Activated T-cell treated with anti-CD3 and anti-CD28 coated beads, Interleukin-2, amount 50 U/mL, for 24 hours (primary cell): ENCODE measurements at regions not wholly inside any gene's neighbourhood (a gene's known extent, or its start where the extent isn't known, plus 50 kb on each side); places are given as distances from the start of the nearest gene placed in this dataset.
"Not testable (repeated sequence)": the region's sequence is repeated elsewhere in the genome, so short reads cannot be mapped to it uniquely, and the experiment has no call there.

Experiments
- DNase-seq: peaks from one replicate; pipeline ENCODE4 v3.0.0-alpha.2; 2020
- H3K27ac Mint-ChIP-seq: 2 replicates; pipeline ENCODE4 v1.8.0; 2020; ENCODE audit warnings: mild to moderate bottlenecking, mixed read lengths
- H3K27me3 Mint-ChIP-seq: 2 replicates; pipeline ENCODE4 v1.8.0; 2020; ENCODE audit warnings: mixed read lengths
- H3K36me3 Mint-ChIP-seq: 2 replicates; pipeline ENCODE4 v1.8.0; 2020; ENCODE audit warnings: low read depth, mixed read lengths
- H3K4me1 Mint-ChIP-seq: 2 replicates; pipeline ENCODE4 v1.8.0; 2020; ENCODE audit warnings: low read depth, mixed read lengths
- H3K4me3 Mint-ChIP-seq: 2 replicates; pipeline ENCODE4 v1.8.0; 2020; ENCODE audit warnings: mild to moderate bottlenecking, moderate library complexity, mixed read lengths
- H3K9me3 Mint-ChIP-seq: 2 replicates; pipeline ENCODE4 v1.8.0; 2020; ENCODE audit warnings: mixed read lengths

DNA sequence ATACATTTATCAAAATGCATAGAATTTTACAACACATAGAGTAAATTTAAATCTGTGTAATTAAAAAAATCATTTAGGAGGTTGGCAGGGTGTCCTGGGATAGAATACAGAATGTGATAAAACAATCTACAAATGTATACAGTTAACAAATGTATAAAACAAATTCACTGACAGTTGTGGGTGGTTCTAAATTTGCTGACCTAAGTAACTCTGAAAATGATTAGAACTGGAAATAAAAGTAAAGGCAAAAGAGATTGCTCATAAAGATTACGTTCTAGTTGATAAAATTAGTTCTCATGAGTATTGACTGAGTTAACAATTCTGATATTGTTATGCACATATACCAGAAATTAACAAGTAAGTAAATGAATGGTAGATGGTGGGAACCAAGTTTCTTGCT, 1827.3 kb upstream of the FLRT2 start:
- peaks cover 24% of the 10 kb centered on the region for H3K9me3 Mint-ChIP-seq
- no peaks in the 10 kb centered on the region for H3K4me1 Mint-ChIP-seq
- no peak overlapping the region for H3K27ac Mint-ChIP-seq
- no peaks in the 10 kb centered on the region for H3K27me3 Mint-ChIP-seq
- no peak for DNase-seq
- no peaks in the 10 kb centered on the region for H3K36me3 Mint-ChIP-seq
- no peak overlapping the region for H3K4me3 Mint-ChIP-seq

DNA sequence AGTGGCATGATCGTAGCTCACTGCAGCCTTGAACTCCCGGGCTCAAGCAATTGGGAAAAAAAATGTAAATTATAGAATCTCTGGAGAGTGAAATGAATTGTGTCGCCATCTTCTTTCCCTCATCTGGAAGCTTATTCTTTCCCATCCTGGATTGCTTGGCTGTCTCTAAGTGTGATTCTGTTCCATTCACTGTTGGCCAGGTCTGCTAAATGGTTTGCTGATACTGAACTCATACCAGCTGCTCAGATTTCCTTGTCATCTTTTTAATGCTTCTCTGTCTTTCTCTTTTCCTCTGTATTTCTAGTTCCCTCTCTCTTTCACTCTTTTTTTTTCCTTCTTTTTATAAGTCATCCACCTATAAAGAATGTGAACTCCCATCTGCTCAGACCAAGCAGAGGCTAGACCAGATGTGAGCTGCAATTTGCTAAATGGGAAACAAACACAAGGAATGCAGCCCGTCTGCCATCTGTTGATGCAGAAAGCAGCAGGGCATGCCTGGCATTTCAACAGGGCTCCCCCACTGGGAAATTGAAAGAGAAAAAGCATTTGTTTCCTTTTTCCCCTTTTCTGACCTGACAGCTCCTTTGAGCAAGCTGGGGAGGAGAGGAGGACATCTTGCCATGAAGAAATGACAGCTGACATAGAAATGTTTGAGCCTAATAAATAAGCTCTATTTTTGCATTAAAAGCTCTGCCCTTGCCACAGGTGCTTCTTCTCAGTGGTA, 1823.6 kb upstream of the FLRT2 start:
- Mint-ChIP-seq H3K4me1 (no peaks in the 10 kb centered on the region), H3K27ac (no peak overlapping the region), H3K36me3 (no peaks in the 10 kb centered on the region), H3K4me3 (no peak overlapping the region), H3K27me3 (no peaks in the 10 kb centered on the region), H3K9me3 (peaks cover 23% of the 10 kb centered on the region)
- DNase-seq: no peak

DNA sequence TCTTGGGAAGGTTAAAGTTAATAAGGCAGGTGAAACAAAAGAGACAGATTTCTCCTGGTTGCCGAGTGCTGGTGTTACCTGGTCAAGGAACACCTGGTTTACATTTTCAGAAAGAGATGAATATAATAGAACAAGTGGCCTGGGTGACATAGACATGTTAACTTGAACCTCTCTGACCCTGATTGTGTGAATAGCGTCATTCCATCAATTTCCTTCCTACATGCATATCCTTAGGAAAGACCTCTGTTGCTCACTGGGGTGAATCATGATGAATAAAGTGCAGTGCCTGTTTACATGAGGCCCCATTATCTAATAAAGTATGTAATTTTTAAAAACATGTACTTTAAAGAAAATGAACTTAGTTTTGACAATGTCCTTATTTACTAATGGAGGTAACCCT, 1822.9 kb upstream of the FLRT2 start:
- Mint-ChIP-seq H3K27me3 (no peaks in the 10 kb centered on the region), H3K9me3 (peaks cover 23% of the 10 kb centered on the region), H3K36me3 (no peaks in the 10 kb centered on the region), H3K27ac (no peak overlapping the region), H3K4me3 (no peak overlapping the region), H3K4me1 (no peaks in the 10 kb centered on the region)
- DNase-seq: no peak

DNA sequence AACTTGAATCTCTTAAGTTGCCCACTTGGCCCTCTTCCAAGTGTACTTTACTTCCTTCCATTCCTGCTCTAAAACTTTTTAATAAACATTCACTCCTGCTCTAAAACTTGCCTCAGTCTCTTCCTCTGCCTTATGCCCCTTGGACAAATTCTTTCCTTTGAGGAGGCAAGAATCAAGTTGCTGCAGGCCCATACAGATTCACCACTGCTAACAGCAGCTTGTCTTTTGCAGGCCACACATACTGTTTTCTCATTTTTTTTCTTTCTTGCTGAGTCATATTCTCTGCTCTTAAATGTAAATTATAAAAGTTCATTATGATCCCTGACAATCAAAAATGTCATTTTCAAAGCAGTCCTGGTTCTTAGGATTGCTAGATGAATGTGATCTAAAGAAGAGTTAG, 1820.8 kb upstream of the FLRT2 start:
- Mint-ChIP-seq H3K4me3 (no peak overlapping the region), H3K9me3 (peaks cover 21% of the 10 kb centered on the region), H3K27ac (no peak overlapping the region), H3K27me3 (no peaks in the 10 kb centered on the region), H3K36me3 (no peaks in the 10 kb centered on the region), H3K4me1 (no peaks in the 10 kb centered on the region)
- no peak for DNase-seq

DNA sequence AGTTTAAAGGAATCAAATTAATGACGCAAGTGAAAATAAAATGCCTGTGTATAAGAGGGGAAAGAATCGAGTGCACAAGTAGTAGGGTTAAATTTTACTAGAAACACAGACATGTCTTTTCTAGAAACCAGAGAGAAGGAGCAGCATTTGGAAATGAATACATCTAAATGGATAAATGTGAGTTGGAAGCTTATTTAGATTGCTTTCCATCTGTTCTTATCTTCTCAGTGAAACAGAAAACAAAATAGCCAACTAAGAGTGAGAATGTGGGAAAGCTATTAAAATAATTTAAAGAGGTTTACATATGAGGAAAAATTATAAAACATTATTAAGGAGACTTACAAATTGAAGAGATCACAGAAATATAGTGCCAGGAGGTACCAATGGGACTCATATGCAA, 1818.9 kb upstream of the FLRT2 start:
- H3K27ac Mint-ChIP-seq: no peak overlapping the region
- no peaks in the 10 kb centered on the region for H3K4me1 Mint-ChIP-seq
- no peak overlapping the region for H3K4me3 Mint-ChIP-seq
- DNase-seq: no peak
- H3K36me3 Mint-ChIP-seq: no peaks in the 10 kb centered on the region
- H3K9me3 Mint-ChIP-seq: peaks cover 14% of the 10 kb centered on the region
- H3K27me3 Mint-ChIP-seq: no peaks in the 10 kb centered on the region

DNA sequence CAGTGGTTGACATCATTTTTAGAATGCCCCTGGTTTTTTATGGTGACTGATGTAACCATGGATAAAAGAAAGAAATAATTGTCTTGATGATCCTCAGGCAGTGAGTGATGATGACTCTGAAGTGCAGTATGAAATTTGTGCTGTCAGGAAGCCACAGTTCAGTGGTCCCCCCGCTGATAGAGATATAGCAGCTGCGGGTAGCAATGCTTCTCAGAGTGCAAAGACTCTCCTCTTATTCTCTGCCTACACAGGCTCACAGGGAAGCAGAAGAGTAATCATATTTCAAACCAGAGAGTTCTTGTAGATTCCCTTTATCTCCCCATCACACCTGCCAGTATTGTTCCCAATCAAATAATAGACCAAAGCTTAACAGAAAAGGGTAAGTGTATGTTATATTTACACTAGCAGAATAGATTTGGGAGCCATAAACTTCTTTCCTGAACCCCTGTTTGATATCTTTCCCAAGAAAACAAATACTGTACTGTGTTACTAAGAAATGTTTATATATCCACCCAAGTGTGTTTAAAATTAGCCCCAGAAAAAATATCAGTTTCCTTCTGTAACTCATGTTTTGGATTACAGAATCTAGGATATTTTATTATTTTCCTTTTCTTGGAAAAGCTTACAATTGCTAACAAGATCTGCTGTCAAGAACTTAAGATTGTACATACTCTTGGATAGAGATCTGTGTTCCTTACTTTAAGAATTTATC, 1817.4 kb upstream of the FLRT2 start:
- Mint-ChIP-seq H3K27me3 (no peaks in the 10 kb centered on the region), H3K4me1 (no peaks in the 10 kb centered on the region), H3K27ac (no peak overlapping the region), H3K9me3 (peaks cover 6% of the 10 kb centered on the region), H3K36me3 (no peaks in the 10 kb centered on the region), H3K4me3 (no peak overlapping the region)
- DNase-seq: no peak

DNA sequence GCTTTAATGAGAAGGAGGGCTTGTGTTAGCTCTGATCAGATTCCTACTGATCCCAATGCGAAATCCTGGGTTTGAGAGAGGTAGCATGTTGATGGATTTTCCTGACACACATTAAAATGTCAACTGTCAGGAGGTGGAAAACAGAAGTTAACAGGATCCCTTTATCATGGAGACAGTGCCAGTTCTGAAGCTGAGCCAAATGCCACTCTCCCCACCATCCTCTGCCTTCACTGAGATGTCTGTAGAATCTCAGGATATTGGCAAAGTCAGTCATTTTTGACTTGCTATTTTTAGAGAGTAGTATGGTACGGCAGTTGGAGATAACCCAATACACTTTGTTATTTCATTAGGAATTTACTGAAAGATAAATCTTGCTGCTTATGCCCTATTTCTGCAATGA, 1816.2 kb upstream of the FLRT2 start:
- Mint-ChIP-seq H3K27me3 (no peaks in the 10 kb centered on the region), H3K4me1 (no peaks in the 10 kb centered on the region), H3K9me3 (peaks cover 10% of the 10 kb centered on the region), H3K36me3 (no peaks in the 10 kb centered on the region), H3K4me3 (no peak overlapping the region), H3K27ac (no peak overlapping the region)
- DNase-seq: no peak

DNA sequence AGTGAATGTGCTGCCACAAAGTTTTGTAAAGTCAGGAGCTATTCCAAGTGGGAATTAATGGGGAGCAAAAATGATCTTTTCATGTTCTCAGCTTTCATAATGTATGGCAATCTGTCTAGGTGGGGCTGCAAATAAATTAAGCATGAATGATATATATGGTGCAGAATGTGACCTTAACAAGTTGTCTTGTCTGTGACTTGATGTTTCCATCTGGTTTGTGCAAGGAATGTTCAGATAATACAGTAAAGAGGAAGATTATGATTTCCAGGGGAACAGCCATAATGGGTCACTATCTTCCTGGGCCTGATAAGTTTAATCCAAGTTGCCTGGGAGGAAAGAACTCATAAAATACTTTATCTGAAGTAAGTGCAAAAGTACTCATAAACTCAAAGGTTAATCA, 1815.8 kb upstream of the FLRT2 start:
- Mint-ChIP-seq H3K4me3 (no peak overlapping the region), H3K36me3 (no peaks in the 10 kb centered on the region), H3K27me3 (no peaks in the 10 kb centered on the region), H3K4me1 (no peaks in the 10 kb centered on the region), H3K9me3 (peaks cover 10% of the 10 kb centered on the region), H3K27ac (no peak overlapping the region)
- no peak for DNase-seq

DNA sequence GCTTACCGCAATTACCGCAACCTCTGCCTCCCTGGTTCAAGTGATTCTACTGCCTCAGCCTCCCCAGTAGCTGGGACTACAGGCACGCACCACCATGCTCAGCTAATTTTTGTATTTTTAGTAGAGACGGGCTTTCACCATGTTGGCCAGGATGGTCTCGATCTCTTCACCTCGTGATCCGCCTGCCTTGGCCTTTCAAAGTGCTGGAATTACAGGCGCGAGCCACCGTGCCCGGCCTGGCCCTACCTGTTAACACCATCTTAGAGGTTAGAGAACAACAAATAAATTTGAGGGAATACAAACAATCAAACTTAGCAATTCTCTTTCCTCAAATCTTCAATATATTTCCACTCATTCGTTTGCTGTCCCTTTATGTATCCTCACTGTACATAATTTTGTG, 1810.5 kb upstream of the FLRT2 start:
- peaks cover 11% of the 10 kb centered on the region for H3K9me3 Mint-ChIP-seq
- DNase-seq, H3K27me3 Mint-ChIP-seq, H3K4me3 Mint-ChIP-seq, H3K36me3 Mint-ChIP-seq, H3K27ac Mint-ChIP-seq, H3K4me1 Mint-ChIP-seq: not testable (repeated sequence)

DNA sequence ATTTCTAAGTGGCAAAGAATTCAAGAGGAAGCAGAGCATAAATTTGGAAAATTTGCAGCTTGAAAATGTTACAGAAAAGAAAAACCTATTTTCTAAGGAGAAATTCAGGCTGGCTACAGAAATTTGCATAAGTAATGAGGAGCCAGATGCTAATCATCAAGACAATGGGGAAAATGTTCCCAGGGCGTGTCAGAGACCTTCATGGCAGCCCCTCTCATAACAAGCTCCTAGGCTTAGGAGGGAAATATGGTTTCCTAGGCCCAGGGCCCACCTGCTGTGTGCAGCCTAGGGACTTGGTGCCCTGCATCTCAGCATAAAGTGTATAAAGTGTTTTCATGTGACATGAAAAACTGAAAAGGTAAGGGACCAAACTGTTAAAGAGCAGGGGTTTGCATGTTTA, 1796.3 kb upstream of the FLRT2 start:
- H3K27ac Mint-ChIP-seq: no peak overlapping the region
- DNase-seq: no peak
- no peaks in the 10 kb centered on the region for H3K27me3 Mint-ChIP-seq
- H3K4me3 Mint-ChIP-seq: no peak overlapping the region
- H3K9me3 Mint-ChIP-seq: peaks cover 25% of the 10 kb centered on the region
- H3K36me3 Mint-ChIP-seq: no peaks in the 10 kb centered on the region
- no peaks in the 10 kb centered on the region for H3K4me1 Mint-ChIP-seq

DNA sequence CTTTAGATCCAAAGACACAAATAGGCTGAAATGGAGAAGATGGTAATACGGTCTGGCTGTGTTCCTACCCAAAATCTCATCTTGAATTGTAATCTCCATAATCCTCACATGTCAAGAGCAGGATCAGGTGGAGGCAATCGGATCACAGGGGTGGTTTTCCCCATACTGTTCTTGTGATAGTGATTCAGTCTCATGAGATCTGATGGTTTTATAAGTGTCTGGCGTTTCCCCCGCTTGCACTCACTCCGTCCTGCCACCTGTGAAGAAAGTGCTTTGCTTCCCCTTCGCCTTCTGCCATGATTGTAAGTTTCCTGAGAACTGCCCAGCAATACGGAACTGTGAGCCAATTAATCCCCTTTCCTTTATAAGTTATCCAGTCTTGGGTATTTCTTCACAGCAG, 1795.5 kb upstream of the FLRT2 start:
- Mint-ChIP-seq H3K4me1 (no peaks in the 10 kb centered on the region), H3K36me3 (no peaks in the 10 kb centered on the region), H3K9me3 (peaks cover 23% of the 10 kb centered on the region), H3K27me3 (no peaks in the 10 kb centered on the region), H3K27ac (no peak overlapping the region), H3K4me3 (no peak overlapping the region)
- no peak for DNase-seq

DNA sequence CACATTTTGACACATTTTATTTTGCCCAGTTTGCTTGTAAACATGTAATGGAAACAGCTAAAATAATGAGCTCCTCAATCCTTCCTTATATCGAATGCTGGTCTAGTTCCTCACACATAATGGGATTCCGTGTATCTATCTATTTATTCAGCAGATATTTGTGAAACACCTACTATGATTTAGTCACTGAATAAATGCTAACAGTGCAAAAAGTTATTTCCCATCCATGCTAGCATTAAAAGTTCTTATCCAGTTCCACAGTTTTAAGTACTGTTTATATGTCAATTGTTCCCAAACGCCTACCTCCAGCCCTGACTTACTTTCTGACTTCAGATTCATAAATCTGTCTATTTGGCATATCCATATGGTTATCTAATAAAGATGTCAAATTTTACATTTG, 1788.7 kb upstream of the FLRT2 start:
- peaks cover 11% of the 10 kb centered on the region for H3K9me3 Mint-ChIP-seq
- no peaks in the 10 kb centered on the region for H3K27me3 Mint-ChIP-seq
- no peak for DNase-seq
- H3K4me3 Mint-ChIP-seq: no peak overlapping the region
- H3K27ac Mint-ChIP-seq: no peak overlapping the region
- no peaks in the 10 kb centered on the region for H3K4me1 Mint-ChIP-seq
- no peaks in the 10 kb centered on the region for H3K36me3 Mint-ChIP-seq

DNA sequence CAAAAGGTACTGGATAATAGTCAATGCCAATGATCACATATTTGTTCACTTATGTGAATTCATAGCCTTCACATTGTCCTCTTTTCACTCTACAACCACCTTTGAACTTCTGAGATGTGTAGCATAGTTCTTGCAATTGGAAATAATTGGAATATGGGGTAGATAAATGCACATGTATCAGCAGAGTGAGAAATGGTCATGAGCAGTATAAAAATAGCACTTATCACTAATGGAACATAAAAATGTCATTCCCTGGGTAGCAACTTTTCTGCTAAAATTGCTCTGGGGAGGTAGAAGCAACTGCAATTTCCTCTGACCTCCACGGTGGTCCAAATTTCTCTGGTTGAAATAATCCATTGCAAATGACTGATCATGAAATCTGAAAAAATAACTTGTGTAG, 1785.7 kb upstream of the FLRT2 start:
- no peak overlapping the region for H3K27ac Mint-ChIP-seq
- H3K4me1 Mint-ChIP-seq: no peaks in the 10 kb centered on the region
- no peak overlapping the region for H3K4me3 Mint-ChIP-seq
- no peak for DNase-seq
- no peaks in the 10 kb centered on the region for H3K27me3 Mint-ChIP-seq
- peaks cover 15% of the 10 kb centered on the region for H3K9me3 Mint-ChIP-seq
- H3K36me3 Mint-ChIP-seq: no peaks in the 10 kb centered on the region

DNA sequence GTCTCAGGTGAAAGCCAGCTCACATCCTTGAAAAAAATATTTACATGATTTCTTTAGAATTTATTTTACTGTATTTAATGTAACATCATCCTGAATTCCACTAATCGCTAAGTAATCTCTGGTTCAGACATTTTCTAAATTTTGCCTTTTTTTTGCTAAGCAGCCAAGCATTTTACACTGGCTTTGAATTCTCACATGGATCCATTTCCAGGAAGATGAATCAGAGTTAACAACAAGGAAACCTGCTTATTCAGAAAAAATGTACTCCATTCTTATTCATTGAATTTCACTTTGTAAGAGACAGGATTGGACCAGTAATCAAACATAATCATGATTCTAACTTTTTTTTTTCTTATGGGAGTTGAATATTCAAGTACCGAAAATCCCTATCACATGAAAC, 1785.1 kb upstream of the FLRT2 start:
- Mint-ChIP-seq H3K4me3 (no peak overlapping the region), H3K9me3 (peaks cover 15% of the 10 kb centered on the region), H3K27ac (no peak overlapping the region), H3K4me1 (no peaks in the 10 kb centered on the region), H3K27me3 (no peaks in the 10 kb centered on the region), H3K36me3 (no peaks in the 10 kb centered on the region)
- DNase-seq: no peak

DNA sequence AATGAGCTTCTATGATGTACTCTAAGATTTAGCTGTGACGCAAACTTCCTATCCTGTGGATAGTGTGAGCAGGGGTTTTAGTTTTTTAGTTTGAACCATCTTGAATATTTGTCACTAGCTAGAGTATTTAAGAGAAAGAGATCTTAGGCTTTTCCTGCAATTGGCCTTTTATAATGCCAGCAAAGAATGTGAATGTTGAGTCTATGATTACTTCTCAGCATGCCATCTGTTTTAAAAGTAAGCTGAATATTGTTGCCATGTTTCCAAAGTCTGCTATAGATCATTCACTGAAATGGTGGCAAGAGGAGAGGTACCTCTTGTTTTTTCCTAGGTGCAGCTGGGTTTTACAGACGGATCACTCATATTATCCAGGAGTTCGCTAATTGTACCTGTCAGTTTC, 1783.6 kb upstream of the FLRT2 start:
- Mint-ChIP-seq H3K4me1 (no peaks in the 10 kb centered on the region), H3K27ac (no peak overlapping the region), H3K27me3 (no peaks in the 10 kb centered on the region), H3K36me3 (no peaks in the 10 kb centered on the region), H3K4me3 (no peak overlapping the region), H3K9me3 (peaks cover 16% of the 10 kb centered on the region)
- DNase-seq: no peak
